SIG-M5 treated with dmso at 0.1 percent for 504 hours (cell line): ENCODE measurements at regions not wholly inside any gene's neighbourhood (a gene's known extent, or its start where the extent isn't known, plus 50 kb on each side); places are given as distances from the start of the nearest gene placed in this dataset.
"Not testable (repeated sequence)": the region's sequence is repeated elsewhere in the genome, so short reads cannot be mapped to it uniquely, and the experiment has no call there.

Experiments
- DNase-seq: peaks from one replicate; lab custom pipeline; 2025; ENCODE audit not compliant: unreplicated experiment; lab: John Stamatoyannopoulos, UW

DNA sequence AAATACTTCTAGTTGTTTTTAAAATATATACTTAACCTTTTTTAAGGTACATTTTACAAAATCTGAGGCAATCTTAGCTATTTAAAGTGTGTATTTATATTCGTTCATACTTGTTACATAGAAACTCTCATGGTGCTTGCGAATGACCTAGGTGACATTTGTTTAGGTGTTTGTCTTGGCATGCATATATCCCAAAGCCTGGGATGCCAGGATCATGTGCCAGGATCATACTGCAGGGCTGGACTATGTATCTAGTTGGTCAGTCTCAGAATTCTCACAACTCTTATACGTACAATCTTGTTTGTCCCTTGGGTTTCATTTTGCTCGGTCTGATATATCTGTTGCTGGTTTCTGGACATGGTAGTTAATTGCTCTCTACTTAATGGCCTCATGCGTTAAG, 109.9 kb upstream of the WIPF3 start:
- DNase-seq: not testable (repeated sequence)

DNA sequence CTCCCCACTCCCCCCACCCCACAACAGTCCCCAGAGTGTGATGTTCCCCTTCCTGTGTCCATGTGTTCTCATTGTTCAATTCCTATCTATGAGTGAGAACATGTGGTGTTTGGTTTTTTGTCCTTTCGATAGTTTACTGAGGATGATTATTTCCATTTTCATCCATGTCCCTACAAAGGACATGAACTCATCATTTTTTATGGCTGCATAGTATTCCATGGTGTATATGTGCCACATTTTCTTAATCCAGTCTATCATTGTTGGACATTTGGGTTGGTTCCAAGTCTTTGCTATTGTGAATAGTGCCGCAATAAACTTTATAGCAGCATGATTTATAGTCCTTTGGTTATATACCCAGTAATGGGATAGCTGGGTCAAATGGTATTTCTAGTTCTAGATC, 106.6 kb upstream of the WIPF3 start:
- DNase-seq: not testable (repeated sequence)

DNA sequence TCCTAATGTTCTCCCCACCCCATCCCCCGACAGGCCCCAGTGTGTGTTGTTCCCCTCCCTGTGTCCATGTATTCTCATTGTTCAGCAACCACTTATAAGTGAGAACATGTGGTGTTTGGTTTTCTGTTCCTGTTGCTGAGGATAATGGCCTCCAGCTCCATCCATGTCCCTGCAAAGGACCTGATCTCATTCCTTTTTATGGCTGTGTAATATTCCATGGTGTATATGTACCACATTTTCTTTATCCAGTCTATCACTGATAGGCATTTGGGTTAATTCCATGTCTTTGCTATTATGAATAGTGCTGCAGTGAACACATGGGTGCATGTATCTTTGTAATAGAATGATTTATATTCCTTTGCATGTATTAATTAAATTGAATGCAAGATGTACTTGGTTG, 104.8 kb upstream of the WIPF3 start:
- DNase-seq: not testable (repeated sequence)

DNA sequence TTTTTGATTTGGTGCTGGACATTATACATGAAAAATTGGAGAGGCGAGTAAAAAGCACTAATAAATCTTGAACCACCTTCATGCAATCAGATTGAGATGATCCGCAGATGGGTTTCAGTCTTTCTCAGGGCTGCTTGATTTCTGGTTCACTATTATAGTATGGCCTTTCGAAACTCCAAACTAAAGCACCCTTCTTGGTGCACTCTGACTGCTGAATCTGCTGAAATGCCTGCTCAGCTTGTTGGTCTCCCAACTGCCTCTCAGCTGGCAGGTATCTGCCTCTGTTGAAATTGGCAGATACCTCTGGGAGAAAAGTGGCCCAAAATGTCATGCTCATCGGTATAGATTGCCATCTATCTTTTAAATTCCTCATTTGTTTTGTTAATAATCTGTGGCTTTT, 102.5 kb upstream of the WIPF3 start:
- DNase-seq: not testable (repeated sequence)

DNA sequence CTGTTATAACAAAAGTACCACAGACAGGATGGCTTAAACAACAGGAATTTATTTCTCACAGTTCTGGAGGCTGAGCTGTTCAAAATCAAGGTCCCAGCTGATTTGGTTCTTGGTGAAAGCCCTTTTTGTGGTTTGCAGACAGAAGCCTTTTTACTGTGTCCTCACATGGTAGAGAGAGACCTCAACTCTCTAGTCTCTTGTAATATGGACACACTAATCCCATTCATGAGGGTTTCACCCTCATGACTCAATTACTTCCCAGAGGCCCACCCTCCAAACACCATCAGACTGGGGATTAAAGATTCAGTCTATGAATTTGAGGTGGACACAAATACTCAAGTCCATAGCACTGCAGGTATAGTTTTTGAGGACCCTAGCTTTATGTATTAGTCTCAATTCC, 97.3 kb upstream of the WIPF3 start:
- not testable (repeated sequence) for DNase-seq

DNA sequence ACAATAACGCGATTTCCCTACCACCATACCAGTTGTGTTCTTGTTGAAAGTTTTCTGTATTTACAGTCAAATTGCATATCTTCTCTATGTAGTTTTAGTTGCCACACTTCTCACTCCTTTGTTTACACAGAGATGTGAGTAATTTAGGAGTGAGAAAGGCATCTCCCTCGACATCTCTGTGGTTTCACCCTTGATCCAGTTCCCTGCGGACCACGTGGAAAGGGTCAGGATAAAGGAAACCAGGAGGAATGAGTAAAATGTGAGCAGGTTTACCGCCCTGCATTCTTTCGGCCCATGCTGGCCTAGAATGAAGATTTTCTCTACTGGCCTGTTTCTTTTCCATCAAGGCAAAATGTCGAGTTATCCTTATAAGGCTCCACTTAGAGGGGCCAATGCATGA, 83.2 kb upstream of the WIPF3 start:
- DNase-seq: peak; percentile 5

DNA sequence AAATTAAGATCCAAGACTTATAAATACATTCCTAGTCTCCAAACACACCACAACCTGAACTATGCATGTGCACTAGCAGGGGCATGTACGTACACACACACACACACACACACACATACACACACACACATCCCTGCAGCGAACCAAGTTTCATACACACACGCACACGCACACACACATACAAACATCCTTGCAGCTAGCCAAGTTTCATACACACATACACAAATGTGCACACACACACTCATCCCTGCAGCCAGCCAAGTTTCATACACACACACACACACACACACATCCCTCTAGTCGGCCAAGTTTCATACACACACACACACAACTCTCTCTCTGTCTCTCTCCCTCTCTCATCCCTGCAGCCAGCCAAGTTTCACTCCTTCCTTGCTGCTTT, 82.7 kb upstream of the WIPF3 start:
- DNase-seq: no peak

DNA sequence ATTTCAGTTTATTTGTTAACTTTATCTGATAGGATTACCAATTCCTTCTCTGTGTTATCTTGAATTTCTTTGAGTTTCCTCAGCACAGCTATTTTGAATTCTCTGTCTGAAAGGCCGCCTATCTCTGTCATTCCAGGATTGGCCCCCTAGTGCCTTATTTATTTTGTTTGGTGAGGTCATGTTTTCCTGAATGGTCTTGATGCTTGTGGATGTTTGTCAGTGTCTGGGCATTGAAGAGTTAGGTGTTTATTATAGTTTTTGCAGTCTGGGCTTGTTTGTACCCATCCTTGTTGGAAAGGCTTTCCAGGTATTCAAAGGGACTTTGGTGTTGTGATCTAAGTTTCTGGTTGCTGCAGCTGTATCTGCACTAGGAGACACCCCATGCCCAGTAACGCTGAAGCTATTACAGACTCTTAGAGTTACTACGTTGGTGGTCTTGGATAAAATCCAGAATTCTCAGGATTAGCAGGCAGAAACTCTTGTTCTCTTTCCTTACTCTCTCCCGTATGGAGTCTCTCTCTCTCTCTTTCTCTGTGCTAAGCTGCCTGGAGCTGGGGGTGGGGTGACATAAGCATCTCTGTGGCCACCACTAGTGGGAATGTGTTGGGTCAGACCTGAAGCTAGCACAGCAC, 76.7 kb upstream of the WIPF3 start:
- not testable (repeated sequence) for DNase-seq

DNA sequence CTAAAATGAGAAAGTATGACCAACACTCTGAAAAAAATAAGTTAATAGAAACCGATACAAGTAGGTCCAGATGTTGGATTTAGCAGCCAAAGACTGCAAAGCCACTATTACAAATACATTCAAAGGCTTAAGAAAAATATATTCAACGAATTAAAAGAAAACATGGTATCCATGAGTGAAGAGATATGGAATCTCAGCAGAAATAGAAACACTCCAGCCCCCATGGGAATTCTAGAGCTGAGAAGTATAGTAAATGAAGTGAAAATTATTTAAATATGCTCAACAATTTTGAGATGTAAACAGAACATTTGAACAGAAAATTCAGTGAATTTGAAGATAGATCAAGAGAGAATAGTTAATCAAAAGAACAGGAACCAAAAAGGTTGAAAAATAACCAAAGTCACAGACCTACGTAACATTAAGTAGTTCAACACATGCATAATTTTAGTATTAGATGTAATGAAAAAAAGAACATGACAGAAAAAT, 72.0 kb upstream of the WIPF3 start:
- no peak for DNase-seq

DNA sequence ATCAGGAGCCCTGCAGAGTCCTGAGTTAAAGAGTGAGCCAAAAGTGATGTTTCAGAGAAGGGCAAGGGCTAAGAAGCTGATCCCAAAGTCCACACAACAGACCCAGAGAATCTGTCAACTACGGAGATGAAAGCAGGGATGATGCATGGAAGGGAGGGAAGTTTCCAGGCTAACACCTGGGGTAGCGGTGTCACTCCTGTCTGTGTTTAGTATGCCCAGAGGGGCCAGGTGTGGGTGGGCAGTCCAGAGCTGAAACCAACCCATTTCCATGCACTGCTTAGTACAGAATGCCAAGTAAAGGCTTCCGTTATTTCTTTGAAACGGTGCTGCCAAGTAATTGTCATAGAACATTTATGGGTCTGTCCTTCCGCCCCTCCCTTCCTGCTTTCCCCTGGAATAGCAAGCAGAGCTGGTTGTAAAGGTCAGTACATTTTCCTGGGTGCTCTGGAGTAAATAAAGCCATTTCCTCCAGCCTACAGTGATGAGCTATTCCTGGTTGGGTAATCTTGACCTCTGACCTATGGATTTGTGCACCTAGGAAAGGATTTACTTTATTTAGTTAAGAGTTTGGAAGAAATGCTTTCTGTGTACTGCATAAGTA, 58.6 kb upstream of the WIPF3 start:
- DNase-seq: not testable (repeated sequence)

DNA sequence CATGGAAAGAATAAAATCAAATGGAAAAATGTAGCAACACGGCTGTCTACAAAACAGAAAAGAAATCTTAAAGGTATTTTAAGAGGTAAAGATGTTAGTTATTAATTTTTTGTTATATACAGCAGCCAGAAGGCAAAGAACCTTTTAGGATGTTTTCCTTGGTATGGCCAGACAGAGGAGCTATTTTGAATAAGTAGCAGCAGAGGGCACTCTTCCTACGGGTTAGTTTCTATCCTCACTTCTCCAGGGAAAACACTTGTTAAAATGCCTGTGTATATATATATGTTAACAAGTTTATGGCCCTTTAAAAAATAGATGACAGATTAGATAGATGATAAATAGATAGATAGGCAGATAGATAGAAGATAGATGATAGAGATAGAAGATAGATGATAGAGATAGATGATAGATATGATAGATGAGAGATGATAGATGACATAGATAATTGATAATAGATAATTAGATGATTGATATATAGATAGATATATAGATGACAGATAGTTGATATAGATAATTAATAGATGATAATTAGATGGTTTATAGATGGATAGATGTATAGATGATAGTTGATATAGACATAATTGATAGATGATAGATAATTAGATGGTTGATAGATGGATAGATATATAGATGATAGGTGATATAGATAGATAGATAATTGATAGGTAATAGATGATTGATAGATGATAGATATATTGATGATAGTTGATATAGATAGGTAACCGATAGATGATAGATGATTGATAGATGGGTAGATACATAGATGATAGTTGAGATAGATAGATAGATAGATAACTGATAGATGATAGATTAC, 57.8 kb upstream of the WIPF3 start:
- peak; percentile 42 for DNase-seq

DNA sequence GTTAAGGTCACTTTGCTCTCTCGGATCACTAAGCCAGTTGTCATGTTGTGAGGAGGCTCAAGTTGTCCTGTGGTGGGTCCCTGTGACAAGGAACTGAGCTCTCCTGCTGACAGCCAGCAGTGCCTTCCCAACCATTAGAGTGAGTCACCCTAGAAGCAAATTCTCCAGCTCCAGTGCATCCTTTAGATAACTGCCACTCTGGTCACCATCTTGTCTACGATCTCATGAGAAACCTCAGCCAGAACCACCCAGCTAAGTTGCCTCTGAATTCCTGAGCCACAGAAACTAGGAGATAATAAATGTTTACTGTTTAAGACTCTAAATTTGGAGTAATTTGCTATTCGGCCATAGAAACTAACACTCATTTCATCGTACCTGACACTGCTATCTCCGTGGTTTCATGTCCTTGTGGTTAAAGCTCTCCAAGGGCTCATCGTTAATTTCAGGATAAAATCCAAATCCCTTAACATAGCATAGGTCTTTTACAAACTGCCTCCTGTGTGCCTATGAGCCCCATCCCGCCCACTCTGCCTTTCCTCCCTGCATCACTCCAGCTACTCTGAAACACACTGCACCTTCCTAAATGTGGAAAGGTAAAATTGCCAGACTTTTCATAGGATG, 56.5 kb upstream of the WIPF3 start:
- no peak for DNase-seq

DNA sequence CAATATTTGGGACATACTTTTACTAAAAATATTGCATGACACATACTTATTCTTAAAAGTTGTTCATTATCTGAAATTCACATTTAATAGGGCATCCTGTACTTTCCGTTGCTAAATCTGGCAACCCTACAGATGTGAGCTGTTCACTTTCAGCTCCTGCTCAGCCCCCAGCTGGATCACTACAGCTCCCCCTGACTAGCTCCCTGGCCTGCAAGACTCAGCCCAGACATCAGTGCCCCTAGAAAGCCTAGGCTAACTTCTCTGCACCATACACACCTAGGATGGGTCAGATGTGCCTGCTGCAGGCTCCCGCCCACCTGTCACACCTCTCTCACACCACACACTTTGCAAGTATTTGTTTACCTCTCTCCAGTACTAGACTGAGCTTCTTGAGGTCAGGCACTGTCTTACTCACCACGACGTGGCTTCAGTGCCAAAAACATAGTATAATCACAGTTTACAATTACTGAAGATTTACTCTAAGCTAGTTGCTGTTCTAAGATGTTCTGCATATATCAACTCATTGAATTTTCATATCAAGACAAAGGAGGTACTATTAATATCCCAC, 55.9 kb upstream of the WIPF3 start:
- not testable (repeated sequence) for DNase-seq

DNA sequence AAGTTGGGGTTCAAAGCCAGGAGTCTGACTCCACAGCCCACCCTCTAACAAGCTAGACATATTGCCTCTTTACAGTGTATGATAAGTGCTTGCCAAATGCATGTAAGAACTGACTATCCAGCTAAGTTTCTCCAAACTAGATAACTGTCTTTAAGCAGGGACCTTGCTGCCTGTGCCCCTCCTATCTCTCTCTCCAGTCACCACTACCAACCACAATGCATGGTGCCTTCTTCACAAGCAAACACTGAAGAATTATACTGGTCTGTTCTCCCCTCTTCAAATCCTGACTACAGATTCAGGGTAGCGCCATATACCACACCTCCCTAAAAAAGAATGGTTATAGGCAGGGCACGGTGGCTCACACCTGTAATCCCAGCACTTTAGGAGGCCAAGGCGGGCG, 55.3 kb upstream of the WIPF3 start:
- DNase-seq: not testable (repeated sequence)

DNA sequence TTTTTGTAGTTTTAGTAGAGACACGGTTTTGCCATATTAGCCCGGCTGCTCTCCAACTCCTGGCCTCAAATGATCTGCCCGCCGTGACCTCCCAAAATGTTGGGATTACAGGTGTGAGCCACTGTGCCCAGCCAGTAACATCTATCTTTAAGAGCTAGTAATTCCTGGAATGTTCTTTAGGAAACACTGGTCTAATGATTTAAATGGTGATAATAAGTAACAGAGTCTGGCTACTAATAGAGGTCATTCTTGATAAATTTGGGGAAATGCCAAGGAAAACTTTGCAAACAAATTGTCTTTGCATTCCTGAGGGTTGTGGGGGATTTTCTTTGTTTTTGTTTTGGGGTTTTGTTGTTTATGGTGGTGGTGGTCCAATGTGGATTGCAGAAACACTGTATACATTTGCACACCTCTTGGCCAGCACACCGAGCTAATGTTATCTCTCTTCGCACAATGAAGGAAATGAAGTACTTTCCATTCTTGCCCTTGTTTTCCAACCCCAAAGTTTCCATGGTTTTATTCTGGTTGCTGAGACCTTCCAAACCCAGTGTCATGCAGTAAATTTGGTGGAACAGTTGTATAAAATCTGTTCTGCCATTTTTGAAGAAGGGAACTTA, 51.3 kb upstream of the WIPF3 start:
- DNase-seq: no peak
